ENCODE measurements at regions not wholly inside any gene's neighbourhood (a gene's known extent, or its start where the extent isn't known, plus 50 kb on each side); places are given as distances from the start of the nearest gene placed in this dataset.

DNA sequence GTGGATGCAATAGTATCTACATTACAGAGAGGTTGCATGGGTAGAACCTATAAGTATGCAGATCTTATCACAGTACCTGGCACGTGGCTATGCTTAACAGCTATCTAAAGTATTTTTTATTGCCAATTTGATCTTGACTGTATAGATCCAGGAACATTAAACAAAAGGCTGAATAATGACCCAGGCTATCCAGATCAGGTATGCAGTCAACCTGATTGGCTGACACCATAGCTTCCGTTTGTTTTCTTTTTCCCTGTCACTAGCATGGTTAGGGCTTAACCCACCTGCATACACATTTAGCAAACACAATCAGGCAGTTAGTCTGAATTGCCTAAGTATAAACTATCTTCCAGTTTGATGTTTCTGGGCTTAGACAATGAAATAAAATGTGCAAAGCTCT lies 264.9 kb upstream of the PLXNA2 start:
- TF ChIP-seq, protein P1, sequence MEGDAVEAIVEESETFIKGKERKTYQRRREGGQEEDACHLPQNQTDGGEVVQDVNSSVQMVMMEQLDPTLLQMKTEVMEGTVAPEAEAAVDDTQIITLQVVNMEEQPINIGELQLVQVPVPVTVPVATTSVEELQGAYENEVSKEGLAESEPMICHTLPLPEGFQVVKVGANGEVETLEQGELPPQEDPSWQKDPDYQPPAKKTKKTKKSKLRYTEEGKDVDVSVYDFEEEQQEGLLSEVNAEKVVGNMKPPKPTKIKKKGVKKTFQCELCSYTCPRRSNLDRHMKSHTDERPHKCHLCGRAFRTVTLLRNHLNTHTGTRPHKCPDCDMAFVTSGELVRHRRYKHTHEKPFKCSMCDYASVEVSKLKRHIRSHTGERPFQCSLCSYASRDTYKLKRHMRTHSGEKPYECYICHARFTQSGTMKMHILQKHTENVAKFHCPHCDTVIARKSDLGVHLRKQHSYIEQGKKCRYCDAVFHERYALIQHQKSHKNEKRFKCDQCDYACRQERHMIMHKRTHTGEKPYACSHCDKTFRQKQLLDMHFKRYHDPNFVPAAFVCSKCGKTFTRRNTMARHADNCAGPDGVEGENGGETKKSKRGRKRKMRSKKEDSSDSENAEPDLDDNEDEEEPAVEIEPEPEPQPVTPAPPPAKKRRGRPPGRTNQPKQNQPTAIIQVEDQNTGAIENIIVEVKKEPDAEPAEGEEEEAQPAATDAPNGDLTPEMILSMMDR (IDR thresholded peaks at IDR 0.05), result no peak
- TF ChIP-seq ZFX (IDR thresholded peaks at IDR 0.05; ENCODE audit: borderline replicate concordance), result no peak
- no peak overlapping the region for H3K27ac ChIP-seq

GRCh38 chr1:208510192-208510952 lies 266.2 kb upstream of the PLXNA2 start:
- H3K27ac ChIP-seq, result no peak overlapping the region
- TF ChIP-seq, protein P1 (IDR thresholded peaks at IDR 0.05), result no peak
- no peak for TF ChIP-seq ZFX (IDR thresholded peaks at IDR 0.05; ENCODE audit: borderline replicate concordance)

DNA sequence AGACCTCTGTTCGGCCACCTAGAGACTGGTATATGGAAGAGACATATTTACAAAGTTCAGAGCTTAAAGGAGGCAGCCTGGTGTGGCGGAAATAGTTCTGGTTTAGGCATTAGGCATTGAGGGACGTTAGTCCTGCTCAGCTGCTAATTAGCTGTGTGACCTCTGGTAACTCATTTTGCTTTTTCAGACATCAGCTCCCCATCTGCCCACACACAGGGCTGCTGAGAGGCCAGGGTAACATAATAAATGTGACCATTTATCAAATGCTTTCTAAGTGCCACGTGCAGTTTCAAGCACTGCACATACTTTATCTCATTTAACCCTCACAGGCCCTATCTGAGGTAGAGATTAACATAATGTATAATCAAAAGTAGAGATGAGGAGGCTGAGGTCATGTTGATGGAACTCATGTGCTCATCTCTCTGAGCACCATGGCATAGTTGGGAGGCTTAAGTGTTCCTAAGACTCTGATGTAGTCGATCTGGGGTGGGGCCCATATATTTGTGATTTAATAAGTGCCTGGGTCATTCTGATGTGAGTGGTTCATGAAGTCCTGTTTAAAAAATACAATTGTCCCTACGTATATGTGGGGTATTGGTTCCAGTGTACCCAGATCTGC lies 267.2 kb upstream of the PLXNA2 start:
- TF ChIP-seq, protein P1 (IDR thresholded peaks at IDR 0.05), result no peak
- TF ChIP-seq ZFX (IDR thresholded peaks at IDR 0.05; ENCODE audit: borderline replicate concordance), result no peak
- H3K27ac ChIP-seq, result no peak overlapping the region

DNA sequence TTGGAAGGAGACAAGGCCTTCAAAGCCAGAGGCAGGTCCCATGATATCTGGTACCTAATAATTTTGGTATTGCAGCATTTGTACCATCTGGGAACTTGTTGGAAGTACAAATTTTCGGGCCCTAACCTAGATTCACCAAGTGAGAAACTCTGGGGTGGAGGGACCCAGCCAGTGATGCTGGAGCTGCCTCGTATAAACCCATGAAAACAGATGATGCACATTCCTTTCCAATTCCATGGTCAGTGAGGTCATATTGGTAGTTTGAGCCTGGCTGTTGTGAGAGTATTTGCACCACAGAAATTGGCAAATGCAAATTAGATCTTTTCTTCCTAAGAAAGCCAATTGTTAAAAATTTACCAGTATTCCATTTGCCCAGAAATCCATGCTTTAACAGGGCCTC lies 269.6 kb upstream of the PLXNA2 start:
- no peak for TF ChIP-seq ZFX (IDR thresholded peaks at IDR 0.05; ENCODE audit: borderline replicate concordance)
- TF ChIP-seq, protein P1 (IDR thresholded peaks at IDR 0.05), result no peak
- no peak overlapping the region for H3K27ac ChIP-seq

DNA sequence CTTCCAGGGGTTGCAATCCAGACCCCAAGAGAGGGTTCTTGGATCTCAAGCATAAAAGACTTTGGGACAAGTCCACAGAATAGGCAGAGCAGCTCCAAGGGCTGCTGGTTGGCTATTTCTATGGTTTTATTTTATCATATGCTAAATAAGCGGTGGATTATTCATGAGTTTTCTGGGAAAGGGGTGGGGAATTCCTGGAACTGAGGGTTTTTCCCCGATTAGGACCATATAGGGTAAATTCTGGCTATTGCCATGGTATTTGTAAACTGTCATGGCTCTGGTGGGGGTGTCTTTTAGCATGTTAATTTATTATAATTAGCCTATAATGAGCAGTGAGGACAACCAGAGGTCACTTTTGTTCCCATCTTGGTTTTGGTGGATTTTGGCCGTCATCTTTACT lies 270.9 kb upstream of the PLXNA2 start:
- H3K27ac ChIP-seq, result no peak overlapping the region
- TF ChIP-seq ZFX (IDR thresholded peaks at IDR 0.05; ENCODE audit: borderline replicate concordance), result no peak
- TF ChIP-seq, protein P1 (IDR thresholded peaks at IDR 0.05), result no peak

GRCh38 chr1:208516780-208517179 lies 272.6 kb upstream of the PLXNA2 start:
- no peak overlapping the region for H3K27ac ChIP-seq

More at GRCh38 chr1:208516780-208517179, 272.6 kb upstream of the PLXNA2 start:
- TF ChIP-seq, protein P1 (IDR thresholded peaks at IDR 0.05), result no peak
- TF ChIP-seq ZFX (IDR thresholded peaks at IDR 0.05; ENCODE audit: borderline replicate concordance), result no peak
